ENCODE measurements at regions not wholly inside any gene's neighbourhood (a gene's known extent, or its start where the extent isn't known, plus 50 kb on each side); places are given as distances from the start of the nearest gene placed in this dataset.

GRCh38 chr13:97583907-97584497 is 150.0 kb downstream of the RAP2A start:
- H3K9ac ChIP-seq, result no peak overlapping the region
- H4K20me1 ChIP-seq (ENCODE audit: insufficient read depth), result no peaks in the 10 kb centered on the region
- 65% methylated on average over 3 of the region's 3 CpGs for WGBS (ENCODE audit: low lambda C conversion rate)
- no peaks in the 10 kb centered on the region for H3K36me3 ChIP-seq (replicated peaks in 1 of 2; ENCODE audit: control insufficient read depth in 1 of 2, insufficient read depth in 2 of 2, low read length in 1 of 2)
- no peaks in the 10 kb centered on the region for H3K9me3 ChIP-seq
- H3F3A ChIP-seq (replicated peaks; ENCODE audit: insufficient read depth), result no peaks in the 10 kb centered on the region
- H3K4me1 ChIP-seq (ENCODE audit: control insufficient read depth in 1 of 2, insufficient read depth in 2 of 2, low read depth in 1 of 2, low read length in 1 of 2), result peaks cover 0 to 2% of the 10 kb centered on the region in 2 experiments; a peak in 1 of 4 replicates
- no peak overlapping the region for H3K4me3 ChIP-seq (ENCODE audit: low read depth in 2 of 2, low read length in 1 of 2)
- no peak overlapping the region for H2AFZ ChIP-seq (ENCODE audit: low read depth)
- H3K4me2 ChIP-seq, result no peak overlapping the region
- H3K9me2 ChIP-seq, result no peaks in the 10 kb centered on the region
- DNase-seq, result no peak
- H3K27me3 ChIP-seq (ENCODE audit: insufficient read depth), result no peaks in the 10 kb centered on the region; the same call in 1 of the 2 replicates
- ChIA-PET POLR2A (no interaction called here), CTCF (no interaction called here)
- no peaks in the 10 kb centered on the region for H3K79me2 ChIP-seq (ENCODE audit: insufficient read depth)
- TF ChIP-seq YY1 (IDR thresholded peaks at IDR 0.05; ENCODE audit: low read depth) (no peak), FOXJ3 (CRISPR knock-in tag; IDR thresholded peaks at IDR 0.05) (no peak), USF1 (IDR thresholded peaks at IDR 0.05; ENCODE audit: borderline replicate concordance, low read depth) (no peak), GABPA (IDR thresholded peaks at IDR 0.05; ENCODE audit: low read depth) (no peak), CTCF (IDR thresholded peaks at IDR 0.05) (no peak), FOXM1 (IDR thresholded peaks at IDR 0.05; ENCODE audit: low read depth) (no peak), SIN3A (IDR thresholded peaks at IDR 0.05; ENCODE audit: borderline replicate concordance, low read depth, low read length) (no peak), RFX5 (IDR thresholded peaks at IDR 0.05; ENCODE audit: low read length) (no peak), RXRA (IDR thresholded peaks at IDR 0.05; ENCODE audit: borderline replicate concordance, low read depth) (no peak), FOSL2 (IDR thresholded peaks at IDR 0.05; ENCODE audit: borderline replicate concordance, low read depth) (no peak)
- H3K27ac ChIP-seq (ENCODE audit: low read depth in 2 of 2, low read length in 1 of 2), result no peak overlapping the region

GRCh38 chr13:97586941-97587340 is 153.0 kb downstream of the RAP2A start:
- no peaks in the 10 kb centered on the region for H3K36me3 ChIP-seq (replicated peaks in 1 of 2; ENCODE audit: control insufficient read depth in 1 of 2, insufficient read depth in 2 of 2, low read length in 1 of 2)
- TF ChIP-seq GABPA (IDR thresholded peaks at IDR 0.05; ENCODE audit: low read depth) (no peak), FOXJ3 (CRISPR knock-in tag; IDR thresholded peaks at IDR 0.05) (no peak), POLR2AphosphoS5 (IDR thresholded peaks at IDR 0.05; ENCODE audit: low read depth, low read length) (no peak), JUND (IDR thresholded peaks at IDR 0.05) (no peak), NRF1 (IDR thresholded peaks at IDR 0.05; ENCODE audit: low read depth, low read length) (no peak), EP300 (IDR thresholded peaks at IDR 0.05; ENCODE audit: borderline replicate concordance in 1 of 2, low read depth in 1 of 2, low read length in 1 of 2) (no peak), USF1 (IDR thresholded peaks at IDR 0.05; ENCODE audit: borderline replicate concordance, low read depth) (no peak), IRF3 (IDR thresholded peaks at IDR 0.05; ENCODE audit: low read depth, low read length) (no peak), ELF1 (IDR thresholded peaks at IDR 0.05) (no peak), CHD2 (IDR thresholded peaks at IDR 0.05; ENCODE audit: low read length, partially characterized antibody) (no peak), MAX (IDR thresholded peaks at IDR 0.05; ENCODE audit: low read depth) (no peak), RXRA (IDR thresholded peaks at IDR 0.05; ENCODE audit: borderline replicate concordance, low read depth) (no peak), FOXM1 (IDR thresholded peaks at IDR 0.05; ENCODE audit: low read depth) (no peak), SIN3A (IDR thresholded peaks at IDR 0.05; ENCODE audit: borderline replicate concordance, low read depth, low read length) (no peak)
- H2AFZ ChIP-seq (ENCODE audit: low read depth), result no peak overlapping the region
- H3K79me2 ChIP-seq (ENCODE audit: insufficient read depth), result no peaks in the 10 kb centered on the region
- CTCF ChIA-PET, result interaction anchor here (0.8 kb wide), 1 partner anchor 228 kb away, joined by 3 read pairs; no protein-coding TSS in a partner anchor
- H3K9me3 ChIP-seq, result no peaks in the 10 kb centered on the region
- no peak overlapping the region for H3K9ac ChIP-seq
- H3K9me2 ChIP-seq, result no peaks in the 10 kb centered on the region
- no peaks in the 10 kb centered on the region for H4K20me1 ChIP-seq (ENCODE audit: insufficient read depth)
- no peaks in the 10 kb centered on the region for H3K4me1 ChIP-seq (ENCODE audit: control insufficient read depth in 1 of 2, insufficient read depth in 2 of 2, low read depth in 1 of 2, low read length in 1 of 2)
- no peak for DNase-seq
- H3K27ac ChIP-seq (ENCODE audit: low read depth in 2 of 2, low read length in 1 of 2), result no peak overlapping the region
- H3K4me3 ChIP-seq (ENCODE audit: low read depth in 2 of 2, low read length in 1 of 2), result no peak overlapping the region
- H3K4me2 ChIP-seq, result no peak overlapping the region
- H3K27me3 ChIP-seq (ENCODE audit: insufficient read depth), result no peaks in the 10 kb centered on the region; the same call in 1 of the 2 replicates
- no peaks in the 10 kb centered on the region for H3F3A ChIP-seq (replicated peaks; ENCODE audit: insufficient read depth)
- POLR2A ChIA-PET, result no interaction called here
- 26% methylated on average over 1 of the region's 1 CpG for WGBS (ENCODE audit: low lambda C conversion rate)
